SJCRH30 (cell line): ENCODE measurements at regions not wholly inside any gene's neighbourhood (a gene's known extent, or its start where the extent isn't known, plus 50 kb on each side); places are given as distances from the start of the nearest gene placed in this dataset.

Experiments used
- DNase-seq, 2 experiments: peaks; one replicate each; pipeline ENCODE4 v3.0.0-alpha.2; 2015 to 2020
- H3K27ac ChIP-seq: fragments of 250-450 bp; sonication (Bioruptor Pico); 2 replicates; pipeline ENCODE4 v1.5.1; 2020; ENCODE audit warnings: mild to moderate bottlenecking, moderate library complexity
- H3K27me3 ChIP-seq: fragments of 250-450 bp; sonication (Bioruptor Pico); 2 replicates; pipeline ENCODE4 v1.5.1; 2020; ENCODE audit warnings: mild to moderate bottlenecking, moderate library complexity
- H3K36me3 ChIP-seq: fragments of 250-450 bp; sonication (Bioruptor Pico); 2 replicates; pipeline ENCODE4 v1.5.1; 2020; ENCODE audit warnings: mild to moderate bottlenecking, moderate library complexity
- H3K4me1 ChIP-seq: fragments of 250-450 bp; sonication (Bioruptor Pico); 2 replicates; pipeline ENCODE4 v1.5.1; 2020; ENCODE audit warnings: mild to moderate bottlenecking, moderate library complexity
- H3K4me3 ChIP-seq: fragments of 250-450 bp; sonication (Bioruptor Pico); 2 replicates; pipeline ENCODE4 v1.5.1; 2020; ENCODE audit warnings: mild to moderate bottlenecking, moderate library complexity
- H3K9me3 ChIP-seq: fragments of 250-450 bp; sonication (Bioruptor Pico); replicated peaks from 2 replicates; pipeline ENCODE4 v1.5.1; 2020; ENCODE audit warnings: mild to moderate bottlenecking, moderate library complexity

- DNase-seq, result no peak
- no peaks in the 10 kb centered on the region for H3K9me3 ChIP-seq
Measured at GRCh38 chr22:49413551-49413950, 414.1 kb downstream of the BRD1 start.

DNA sequence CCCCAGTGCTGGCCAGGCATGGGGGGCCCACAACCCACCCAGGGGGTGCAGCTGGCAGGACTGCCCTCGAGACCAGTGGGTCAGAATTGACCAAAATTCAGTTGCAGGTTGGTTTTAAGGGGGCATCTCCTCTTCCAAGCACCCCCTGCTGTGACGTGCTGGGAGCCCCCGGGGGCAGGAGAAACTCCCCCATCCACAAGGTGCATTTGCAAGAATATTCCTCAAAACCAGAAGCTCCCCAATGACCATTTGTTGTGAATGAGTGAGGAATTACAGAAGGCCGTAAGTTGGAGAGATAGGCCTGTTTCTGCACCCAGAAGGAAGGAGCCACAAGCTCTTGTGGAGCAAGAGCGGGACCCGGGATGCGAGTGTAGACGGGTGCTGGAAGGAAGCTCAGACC, 414.5 kb downstream of the BRD1 start:
- H3K4me1 ChIP-seq, result no peaks in the 10 kb centered on the region
- no peaks in the 10 kb centered on the region for H3K36me3 ChIP-seq
- no peaks in the 10 kb centered on the region for H3K9me3 ChIP-seq
- no peak overlapping the region for H3K4me3 ChIP-seq
- H3K27me3 ChIP-seq, result peaks cover 61% of the 10 kb centered on the region
- H3K27ac ChIP-seq, result no peak overlapping the region
- no peak for DNase-seq

More at GRCh38 chr22:49413551-49413950, 414.1 kb downstream of the BRD1 start:
- Histone ChIP-seq H3K27me3 (peaks cover 61% of the 10 kb centered on the region), H3K4me3 (no peak overlapping the region), H3K4me1 (no peaks in the 10 kb centered on the region), H3K36me3 (no peaks in the 10 kb centered on the region), H3K27ac (no peak overlapping the region)

DNA sequence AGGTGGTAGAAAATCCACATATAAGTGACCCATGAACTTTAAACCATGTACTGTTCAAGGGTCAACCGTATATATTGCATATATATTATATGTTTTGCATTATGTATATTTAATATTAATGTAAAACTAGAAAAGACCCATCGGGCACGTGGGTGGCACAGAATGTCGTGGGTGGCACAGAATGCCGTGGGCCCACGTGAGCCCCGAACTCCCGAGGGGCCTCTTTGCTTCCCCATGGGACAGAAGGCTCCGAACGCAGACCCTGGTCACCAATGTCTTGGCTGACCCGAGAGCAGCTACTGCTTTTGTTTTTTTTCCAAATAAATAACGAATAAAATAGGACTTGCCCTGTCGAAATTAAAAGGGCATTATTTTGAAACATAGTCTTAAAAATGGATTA, 415.4 kb downstream of the BRD1 start:
- Histone ChIP-seq H3K4me1 (no peaks in the 10 kb centered on the region), H3K27ac (no peak overlapping the region), H3K27me3 (peaks cover 56% of the 10 kb centered on the region), H3K9me3 (no peaks in the 10 kb centered on the region), H3K36me3 (no peaks in the 10 kb centered on the region), H3K4me3 (no peak overlapping the region)
- DNase-seq, result no peak

GRCh38 chr22:49411236-49411635, 416.4 kb downstream of the BRD1 start:
- H3K4me3 ChIP-seq, result no peak overlapping the region
- H3K4me1 ChIP-seq, result no peaks in the 10 kb centered on the region
- no peaks in the 10 kb centered on the region for H3K36me3 ChIP-seq
- no peak overlapping the region for H3K27ac ChIP-seq
- no peak for DNase-seq
- no peaks in the 10 kb centered on the region for H3K9me3 ChIP-seq
- peaks cover 55% of the 10 kb centered on the region for H3K27me3 ChIP-seq

GRCh38 chr22:49408102-49408836, 419.4 kb downstream of the BRD1 start:
- H3K4me1 ChIP-seq, result no peaks in the 10 kb centered on the region
- H3K27ac ChIP-seq, result no peak overlapping the region
- no peak overlapping the region for H3K4me3 ChIP-seq
- no peak for DNase-seq
- H3K9me3 ChIP-seq, result no peaks in the 10 kb centered on the region
- H3K27me3 ChIP-seq, result peaks cover 55% of the 10 kb centered on the region
- no peaks in the 10 kb centered on the region for H3K36me3 ChIP-seq

DNA sequence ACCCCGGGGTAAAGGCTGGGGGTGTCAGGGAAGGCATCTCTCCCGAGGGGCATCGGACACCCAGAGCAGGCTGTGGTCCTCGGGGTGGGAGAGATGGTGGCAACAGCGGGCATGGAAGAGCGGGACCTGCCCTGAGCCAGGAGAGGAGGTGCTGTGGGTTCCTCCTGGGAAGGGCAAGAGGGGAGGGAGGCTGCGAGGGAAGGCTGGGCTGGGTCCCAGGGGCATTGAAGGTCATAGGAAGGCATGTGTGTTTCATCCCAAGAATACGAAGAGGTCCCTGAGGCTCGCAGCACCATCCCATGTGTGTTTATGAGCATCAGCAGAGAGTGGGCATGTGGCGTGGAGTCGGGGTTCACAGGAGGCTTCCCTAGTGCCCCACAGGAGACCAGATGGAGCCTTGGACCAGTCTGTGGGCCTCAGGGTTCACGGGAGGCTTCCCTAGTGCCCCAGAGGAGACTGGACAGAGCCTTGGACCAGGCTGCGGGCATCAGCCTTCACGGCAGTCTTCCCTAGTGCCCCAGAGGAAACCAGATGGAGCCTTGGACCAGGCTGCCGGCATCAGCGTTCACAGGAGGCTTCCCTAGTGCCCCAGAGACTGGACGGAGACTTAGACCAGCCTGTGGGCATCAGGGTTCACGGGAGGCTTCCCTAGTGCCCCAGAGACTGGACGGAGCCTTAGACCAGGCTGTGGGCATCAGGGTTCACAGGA, 420.6 kb downstream of the BRD1 start:
- H3K4me3 ChIP-seq, result no peak overlapping the region
- H3K9me3 ChIP-seq, result no peaks in the 10 kb centered on the region
- peaks cover 58% of the 10 kb centered on the region for H3K27me3 ChIP-seq
- H3K36me3 ChIP-seq, result no peaks in the 10 kb centered on the region
- no peaks in the 10 kb centered on the region for H3K4me1 ChIP-seq
- H3K27ac ChIP-seq, result no peak overlapping the region
- no peak for DNase-seq

GRCh38 chr22:49406047-49406650, 421.5 kb downstream of the BRD1 start:
- H3K27ac ChIP-seq, result no peak overlapping the region
- no peaks in the 10 kb centered on the region for H3K4me1 ChIP-seq
- no peak overlapping the region for H3K4me3 ChIP-seq
- H3K9me3 ChIP-seq, result no peaks in the 10 kb centered on the region
- H3K36me3 ChIP-seq, result no peaks in the 10 kb centered on the region
- peaks cover 62% of the 10 kb centered on the region for H3K27me3 ChIP-seq
- no peak for DNase-seq

DNA sequence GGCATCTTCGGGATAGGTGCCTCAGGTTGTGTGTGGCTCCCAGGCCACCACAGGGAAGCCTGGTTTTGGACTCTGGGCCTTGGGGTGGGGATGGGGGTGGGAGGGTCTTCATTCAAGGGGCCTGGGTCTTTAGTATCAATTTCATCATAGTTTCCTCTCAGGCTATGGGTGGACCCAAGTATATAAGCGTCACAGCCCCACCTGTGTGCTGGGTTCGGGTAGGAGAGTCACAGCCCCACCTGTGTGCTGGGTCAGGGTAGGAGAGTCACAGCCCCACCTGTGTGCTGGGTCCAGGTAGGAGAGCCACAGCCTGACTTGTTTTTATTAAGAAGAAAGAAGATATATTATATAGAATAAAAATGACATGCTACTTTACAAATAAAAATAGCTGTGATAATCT, 422.1 kb downstream of the BRD1 start:
- Histone ChIP-seq H3K4me1 (no peaks in the 10 kb centered on the region), H3K36me3 (no peaks in the 10 kb centered on the region)

GRCh38 chr22:49404576-49405241, 423.0 kb downstream of the BRD1 start:
- H3K9me3 ChIP-seq, result no peaks in the 10 kb centered on the region
- H3K4me1 ChIP-seq, result no peaks in the 10 kb centered on the region
- no peak overlapping the region for H3K27ac ChIP-seq
- H3K27me3 ChIP-seq, result peaks cover 65% of the 10 kb centered on the region
- H3K36me3 ChIP-seq, result no peaks in the 10 kb centered on the region
- no peak overlapping the region for H3K4me3 ChIP-seq
- no peak for DNase-seq

More for the DNA sequence above, 422.1 kb downstream of the BRD1 start:
- peaks cover 68% of the 10 kb centered on the region for H3K27me3 ChIP-seq
- H3K9me3 ChIP-seq, result no peaks in the 10 kb centered on the region
- DNase-seq, result no peak
- H3K4me3 ChIP-seq, result no peak overlapping the region
- H3K27ac ChIP-seq, result no peak overlapping the region

DNA sequence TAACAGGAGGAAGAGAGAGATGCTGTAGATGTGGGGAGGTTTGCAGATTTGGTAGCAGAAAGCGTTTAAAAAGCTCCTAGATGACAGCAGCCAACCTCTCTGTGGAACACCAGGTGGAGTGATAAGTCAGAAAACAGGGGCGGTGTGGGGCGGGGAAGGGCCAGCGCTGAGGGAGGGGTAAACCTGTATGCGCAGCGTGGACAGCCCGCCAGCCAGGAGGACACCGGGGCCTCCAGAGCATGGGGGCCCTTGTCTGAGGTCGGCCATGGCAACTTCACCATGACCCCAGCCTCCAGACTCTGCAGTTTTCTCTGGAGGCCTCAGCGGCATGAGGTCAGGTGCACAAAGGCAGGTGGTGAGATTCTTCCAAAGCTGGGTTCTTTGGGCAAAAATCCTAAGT, 423.7 kb downstream of the BRD1 start:
- peaks cover 63% of the 10 kb centered on the region for H3K27me3 ChIP-seq
- H3K4me3 ChIP-seq, result no peak overlapping the region
- no peaks in the 10 kb centered on the region for H3K9me3 ChIP-seq
- no peak overlapping the region for H3K27ac ChIP-seq
- H3K36me3 ChIP-seq, result no peaks in the 10 kb centered on the region
- DNase-seq, result no peak
- H3K4me1 ChIP-seq, result no peaks in the 10 kb centered on the region

DNA sequence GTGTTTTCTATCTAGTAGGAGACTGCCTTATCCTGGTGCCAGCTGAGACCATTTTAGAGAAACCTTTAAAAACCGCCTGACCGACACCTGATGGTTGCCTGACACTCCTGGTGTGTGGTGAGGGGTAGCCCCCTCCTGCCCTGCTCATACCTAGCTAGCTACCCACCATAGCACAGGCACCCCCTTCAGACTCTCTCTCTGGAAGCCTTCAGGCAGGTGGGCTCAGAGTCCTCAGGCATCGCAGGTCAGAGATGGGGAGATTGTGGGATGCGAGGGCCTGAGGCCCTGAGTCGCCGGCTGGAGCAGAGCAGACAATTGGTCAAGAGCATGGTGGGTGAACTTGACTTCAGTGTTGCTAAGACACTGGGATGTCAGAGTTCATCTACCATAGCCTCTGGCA, 424.6 kb downstream of the BRD1 start:
- no peaks in the 10 kb centered on the region for H3K9me3 ChIP-seq
- peaks cover 69% of the 10 kb centered on the region for H3K27me3 ChIP-seq
- no peak for DNase-seq
- H3K36me3 ChIP-seq, result no peaks in the 10 kb centered on the region
- no peak overlapping the region for H3K27ac ChIP-seq
- no peaks in the 10 kb centered on the region for H3K4me1 ChIP-seq
- no peak overlapping the region for H3K4me3 ChIP-seq

DNA sequence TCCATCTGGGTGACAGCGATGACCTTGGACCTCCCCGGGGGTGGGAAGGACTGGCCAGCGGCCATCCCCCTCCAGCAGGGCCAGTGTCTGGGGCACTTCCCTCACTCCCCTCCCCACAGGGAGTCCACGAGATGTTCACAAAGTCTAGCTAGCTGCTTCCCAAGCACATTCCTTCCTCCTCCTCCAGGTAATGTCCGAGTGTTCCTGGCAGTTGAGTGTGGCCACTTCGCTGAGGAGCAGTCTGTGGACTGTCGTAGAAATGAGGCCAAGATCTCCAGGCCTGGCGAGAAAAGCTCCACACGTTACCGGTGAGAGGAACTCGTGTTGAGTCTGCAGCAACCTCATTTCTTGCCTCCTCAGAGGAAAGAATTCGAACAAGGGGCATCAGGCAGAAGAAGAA, 425.5 kb downstream of the BRD1 start:
- no peaks in the 10 kb centered on the region for H3K36me3 ChIP-seq
- H3K4me3 ChIP-seq, result no peak overlapping the region
- no peak overlapping the region for H3K27ac ChIP-seq
- H3K27me3 ChIP-seq, result peaks cover 76% of the 10 kb centered on the region
- DNase-seq, result no peak
- no peaks in the 10 kb centered on the region for H3K4me1 ChIP-seq
- no peaks in the 10 kb centered on the region for H3K9me3 ChIP-seq

- Histone ChIP-seq H3K9me3 (no peaks in the 10 kb centered on the region), H3K4me3 (no peak overlapping the region), H3K4me1 (no peaks in the 10 kb centered on the region), H3K27me3 (peaks cover 76% of the 10 kb centered on the region), H3K27ac (no peak overlapping the region), H3K36me3 (no peaks in the 10 kb centered on the region)
- no peak for DNase-seq
Measured at GRCh38 chr22:49400941-49401598, 426.6 kb downstream of the BRD1 start.

DNA sequence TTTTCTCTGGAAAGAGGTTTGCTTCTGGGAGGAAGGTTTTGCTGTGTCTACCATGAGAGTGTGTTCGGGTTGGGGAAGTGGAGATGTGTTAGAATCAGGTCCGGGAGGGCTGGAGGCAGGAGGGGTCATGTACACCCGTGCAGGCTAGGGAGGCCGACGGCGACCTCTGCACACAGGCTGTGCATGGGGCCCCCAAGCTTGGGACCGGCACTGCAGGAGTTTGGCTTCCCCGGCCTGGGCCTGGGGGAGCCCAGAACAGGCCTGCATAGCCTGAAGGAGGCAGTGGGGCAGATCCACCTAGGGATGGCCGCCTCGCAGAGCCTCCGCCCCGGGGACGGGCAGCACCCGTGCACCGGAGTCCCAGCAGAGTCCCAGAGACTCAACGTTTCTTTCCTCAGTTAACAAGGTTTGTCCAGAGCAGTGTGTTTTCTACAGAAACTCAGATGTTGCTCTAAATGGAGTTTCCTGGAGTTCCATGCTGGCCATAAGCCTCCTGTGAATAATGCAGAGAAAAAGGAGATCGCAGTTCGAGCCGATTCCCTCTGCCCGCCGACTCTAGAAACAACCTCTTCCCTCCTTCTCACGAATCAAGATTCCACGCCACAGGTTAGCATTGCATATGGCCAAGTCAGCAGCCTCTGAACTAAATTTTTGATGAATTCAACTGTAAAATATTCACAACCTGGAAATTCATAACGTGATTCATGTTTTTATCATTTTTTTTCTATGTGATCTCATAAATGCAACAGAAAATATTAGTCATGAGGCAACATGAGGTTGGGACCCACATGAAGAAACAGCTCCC, 427.3 kb downstream of the BRD1 start:
- H3K27ac ChIP-seq, result no peak overlapping the region

More for the DNA sequence above, 427.3 kb downstream of the BRD1 start:
- Histone ChIP-seq H3K36me3 (no peaks in the 10 kb centered on the region), H3K27me3 (peaks cover 77% of the 10 kb centered on the region), H3K4me1 (no peaks in the 10 kb centered on the region), H3K4me3 (no peak overlapping the region), H3K9me3 (no peaks in the 10 kb centered on the region)
- no peak for DNase-seq
